ENCODE measurements at regions not wholly inside any gene's neighbourhood (a gene's known extent, or its start where the extent isn't known, plus 50 kb on each side); places are given as distances from the start of the nearest gene placed in this dataset.

DNA sequence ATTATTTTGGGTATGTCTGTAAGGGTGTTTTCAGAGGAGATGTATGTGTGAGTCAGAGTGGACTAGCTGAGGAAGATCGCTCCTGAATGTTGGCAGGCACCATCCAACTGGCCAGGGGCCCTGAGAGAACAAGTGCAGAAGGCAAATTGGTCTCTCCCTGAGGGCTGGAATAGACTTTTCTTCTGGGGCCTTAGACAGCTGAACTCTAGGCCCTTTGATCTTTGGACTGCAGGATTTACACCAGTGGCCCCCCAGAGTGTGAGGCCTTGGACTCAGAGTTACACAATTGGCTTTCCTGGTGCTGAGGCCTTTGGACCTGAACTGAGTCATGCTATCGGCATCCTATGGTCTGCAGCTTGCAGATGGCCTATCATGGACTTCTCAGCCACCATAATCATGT lies 217.2 kb downstream of the REEP3 start:
- TF ChIP-seq, protein P1, sequence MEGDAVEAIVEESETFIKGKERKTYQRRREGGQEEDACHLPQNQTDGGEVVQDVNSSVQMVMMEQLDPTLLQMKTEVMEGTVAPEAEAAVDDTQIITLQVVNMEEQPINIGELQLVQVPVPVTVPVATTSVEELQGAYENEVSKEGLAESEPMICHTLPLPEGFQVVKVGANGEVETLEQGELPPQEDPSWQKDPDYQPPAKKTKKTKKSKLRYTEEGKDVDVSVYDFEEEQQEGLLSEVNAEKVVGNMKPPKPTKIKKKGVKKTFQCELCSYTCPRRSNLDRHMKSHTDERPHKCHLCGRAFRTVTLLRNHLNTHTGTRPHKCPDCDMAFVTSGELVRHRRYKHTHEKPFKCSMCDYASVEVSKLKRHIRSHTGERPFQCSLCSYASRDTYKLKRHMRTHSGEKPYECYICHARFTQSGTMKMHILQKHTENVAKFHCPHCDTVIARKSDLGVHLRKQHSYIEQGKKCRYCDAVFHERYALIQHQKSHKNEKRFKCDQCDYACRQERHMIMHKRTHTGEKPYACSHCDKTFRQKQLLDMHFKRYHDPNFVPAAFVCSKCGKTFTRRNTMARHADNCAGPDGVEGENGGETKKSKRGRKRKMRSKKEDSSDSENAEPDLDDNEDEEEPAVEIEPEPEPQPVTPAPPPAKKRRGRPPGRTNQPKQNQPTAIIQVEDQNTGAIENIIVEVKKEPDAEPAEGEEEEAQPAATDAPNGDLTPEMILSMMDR (IDR thresholded peaks at IDR 0.05; ENCODE audit: insufficient read depth, low read depth, low read length): no peak
- no peak overlapping the region for H3K4me3 ChIP-seq (ENCODE audit: low read depth, low read length)
- DNase-seq (ENCODE audit: low read depth): peak; percentile 66

DNA sequence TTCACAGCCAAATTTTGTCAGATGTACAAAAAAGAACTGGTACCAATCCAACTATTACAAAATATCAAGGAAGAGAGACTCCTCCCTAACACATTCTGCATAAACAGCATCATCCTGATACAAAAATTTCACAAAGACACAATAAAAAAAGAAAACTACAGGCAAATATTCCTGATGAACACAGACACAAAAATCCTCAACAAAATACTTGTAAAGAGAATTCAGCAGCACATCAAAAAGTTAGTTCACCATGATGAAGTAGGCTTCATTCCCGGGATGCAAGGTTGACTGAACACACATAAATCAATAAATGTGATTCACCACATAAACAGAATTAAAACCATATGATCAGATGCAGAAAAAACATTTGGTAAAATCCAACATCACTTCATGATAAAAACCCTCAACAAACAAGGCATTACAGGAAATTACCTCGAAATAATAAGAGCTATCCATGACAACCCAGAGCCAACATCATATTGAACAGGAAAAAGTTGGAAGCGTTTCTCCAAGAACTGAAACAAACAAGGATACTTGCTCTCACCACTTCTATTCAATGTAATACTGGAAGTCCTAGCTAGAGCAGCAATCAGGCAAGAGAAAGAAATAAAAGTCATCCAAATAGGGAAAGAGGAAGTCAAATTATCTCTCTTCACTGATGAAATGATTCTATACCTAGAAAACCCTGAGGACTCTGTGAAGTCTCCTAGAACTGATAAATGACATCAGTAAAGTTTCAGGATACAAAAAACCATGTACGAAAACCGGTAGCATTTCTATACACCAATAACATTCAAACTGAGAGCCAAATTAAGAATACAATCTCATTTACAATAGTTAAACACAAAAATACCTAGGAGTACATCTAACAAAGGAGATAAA lies 223.1 kb downstream of the REEP3 start:
- no peak overlapping the region for H3K4me3 ChIP-seq (ENCODE audit: low read depth, low read length)
- DNase-seq (ENCODE audit: low read depth): peak; percentile 76
- TF ChIP-seq, protein P1 (IDR thresholded peaks at IDR 0.05; ENCODE audit: insufficient read depth, low read depth, low read length): no peak

- H3K4me3 ChIP-seq (ENCODE audit: low read depth, low read length): no peak overlapping the region
- TF ChIP-seq, protein P1 (IDR thresholded peaks at IDR 0.05; ENCODE audit: insufficient read depth, low read depth, low read length): no peak
- DNase-seq (ENCODE audit: low read depth): no peak
Observed at GRCh38 chr10:63749915-63750314, 228.7 kb downstream of the REEP3 start.

- no peak overlapping the region for H3K4me3 ChIP-seq (ENCODE audit: low read depth, low read length)
- TF ChIP-seq, protein P1 (IDR thresholded peaks at IDR 0.05; ENCODE audit: insufficient read depth, low read depth, low read length): no peak
- no peak for DNase-seq (ENCODE audit: low read depth)
Observed at GRCh38 chr10:63751836-63752235, 230.6 kb downstream of the REEP3 start.

- TF ChIP-seq, protein P1 (IDR thresholded peaks at IDR 0.05; ENCODE audit: insufficient read depth, low read depth, low read length): no peak
- H3K4me3 ChIP-seq (ENCODE audit: low read depth, low read length): no peak overlapping the region
- DNase-seq (ENCODE audit: low read depth): no peak
Observed at GRCh38 chr10:63752318-63752717, 231.1 kb downstream of the REEP3 start.

GRCh38 chr10:63753808-63754207 lies 232.6 kb downstream of the REEP3 start:
- TF ChIP-seq, protein P1 (IDR thresholded peaks at IDR 0.05; ENCODE audit: insufficient read depth, low read depth, low read length): no peak
- peak; percentile 10 for DNase-seq (ENCODE audit: low read depth)
- H3K4me3 ChIP-seq (ENCODE audit: low read depth, low read length): no peak overlapping the region
